OCI-LY7 (cell line): ENCODE measurements at regions not wholly inside any gene's neighbourhood (a gene's known extent, or its start where the extent isn't known, plus 50 kb on each side); places are given as distances from the start of the nearest gene placed in this dataset.

Experiments
- EZH2phosphoT487 ChIP-seq: fragments of 200-600 bp; sonication (generic); IDR thresholded peaks from 2 replicates; pipeline ENCODE4 v1.6.1; 2018; ENCODE audit warnings: low read depth, borderline replicate concordance, mild to moderate bottlenecking, mixed run types, antibody characterized with exemption, low read length, moderate library complexity, mixed read lengths
- TF ChIP-seq, protein P1 (sequence below): fragments of 200-600 bp; sonication (generic); conservative IDR thresholded peaks from 2 replicates; pipeline ENCODE4 v1.5.1; 2014; ENCODE audit warnings: mild to moderate bottlenecking, antibody characterized with exemption, low read length, moderate library complexity, mixed read lengths

- TF ChIP-seq, protein P1, sequence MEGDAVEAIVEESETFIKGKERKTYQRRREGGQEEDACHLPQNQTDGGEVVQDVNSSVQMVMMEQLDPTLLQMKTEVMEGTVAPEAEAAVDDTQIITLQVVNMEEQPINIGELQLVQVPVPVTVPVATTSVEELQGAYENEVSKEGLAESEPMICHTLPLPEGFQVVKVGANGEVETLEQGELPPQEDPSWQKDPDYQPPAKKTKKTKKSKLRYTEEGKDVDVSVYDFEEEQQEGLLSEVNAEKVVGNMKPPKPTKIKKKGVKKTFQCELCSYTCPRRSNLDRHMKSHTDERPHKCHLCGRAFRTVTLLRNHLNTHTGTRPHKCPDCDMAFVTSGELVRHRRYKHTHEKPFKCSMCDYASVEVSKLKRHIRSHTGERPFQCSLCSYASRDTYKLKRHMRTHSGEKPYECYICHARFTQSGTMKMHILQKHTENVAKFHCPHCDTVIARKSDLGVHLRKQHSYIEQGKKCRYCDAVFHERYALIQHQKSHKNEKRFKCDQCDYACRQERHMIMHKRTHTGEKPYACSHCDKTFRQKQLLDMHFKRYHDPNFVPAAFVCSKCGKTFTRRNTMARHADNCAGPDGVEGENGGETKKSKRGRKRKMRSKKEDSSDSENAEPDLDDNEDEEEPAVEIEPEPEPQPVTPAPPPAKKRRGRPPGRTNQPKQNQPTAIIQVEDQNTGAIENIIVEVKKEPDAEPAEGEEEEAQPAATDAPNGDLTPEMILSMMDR: no peak
- no peak for TF ChIP-seq EZH2phosphoT487
These were observed 394.7 kb upstream of the DACH1 start for GRCh38 chr13:72261732-72262131.
